HEK293 (cell line): ENCODE measurements at regions not wholly inside any gene's neighbourhood (a gene's known extent, or its start where the extent isn't known, plus 50 kb on each side); places are given as distances from the start of the nearest gene placed in this dataset.

ENCODE experiments used
- CTCF ChIA-PET: fragments of 350-600 bp; formaldehyde crosslinking; extraction: SDS; loops from one replicate; lab custom pipeline; 2021; ENCODE audit warnings: antibody characterized with exemption; lab: Yijun Ruan, JAX
- POLR2A ChIA-PET: fragments of 300-600 bp; formaldehyde crosslinking; extraction: SDS; loops from one replicate; lab custom pipeline; 2020; ENCODE audit warnings: antibody characterized with exemption, inconsistent platforms; lab: Yijun Ruan, JAX
- H3K27ac ChIP-seq: fragments of 200-500 bp; sonication (Bioruptor generic); 2 replicates; pipeline ENCODE4 v1.5.1; 2014; ENCODE audit warnings: low read depth, low read length, control low read depth, inconsistent platforms; ENCODE audit errors: extremely low read depth
- H3K36me3 ChIP-seq, 2 experiments: fragments of 200-500 bp in 1 of 2; sonication (Bioruptor generic) in 1 of 2; 1 replicate in 1 of 2; 2 replicates in 1 of 2; pipeline ENCODE4 v1.5.1; 2014 to 2017; ENCODE audit warnings: inconsistent platforms in 2 of 2, low read length in 2 of 2; ENCODE audit not compliant: control insufficient read depth in 2 of 2, insufficient read depth in 1 of 2
- H3K4me1 ChIP-seq: fragments of 200-500 bp; sonication (Bioruptor generic); 2 replicates; pipeline ENCODE4 v1.5.1; 2014; ENCODE audit warnings: mild to moderate bottlenecking, low read length, inconsistent platforms; ENCODE audit not compliant: control insufficient read depth, insufficient read depth
- H3K4me3 ChIP-seq: 2 replicates; pipeline ENCODE4 v1.5.1; 2011; ENCODE audit warnings: low read depth, mild to moderate bottlenecking, control low read depth, low read length, moderate library complexity
- H3K9me3 ChIP-seq: fragments of 200-500 bp; sonication (Bioruptor generic); 2 replicates; pipeline ENCODE4 v1.5.1; 2014; ENCODE audit warnings: low read depth, low read length, inconsistent platforms; ENCODE audit not compliant: control insufficient read depth, insufficient read depth
- KLF16 ChIP-seq: fragments of 450-650 bp; formaldehyde crosslinking; IDR thresholded peaks from 2 replicates; pipeline ENCODE4 v1.5.1; 2017; ENCODE audit warnings: missing biosample characterization, missing genetic modification characterization
- KLF7 ChIP-seq: fragments of 450-650 bp; formaldehyde crosslinking; IDR thresholded peaks from 2 replicates; pipeline ENCODE4 v1.5.1; 2016; ENCODE audit warnings: missing biosample characterization, missing genetic modification characterization, borderline replicate concordance
- OVOL3 ChIP-seq: fragments of 450-650 bp; formaldehyde crosslinking; IDR thresholded peaks from 2 replicates; pipeline ENCODE4 v1.5.1; 2016; ENCODE audit warnings: missing biosample characterization, missing genetic modification characterization
- REPIN1 ChIP-seq: fragments of 450-650 bp; formaldehyde crosslinking; IDR thresholded peaks from 2 replicates; pipeline ENCODE4 v1.5.1; 2017; ENCODE audit warnings: missing biosample characterization, missing genetic modification characterization, low read depth
- SETDB1 ChIP-seq: IDR thresholded peaks from one replicate; pipeline ENCODE4 v1.6.1; 2017; ENCODE audit warnings: mild to moderate bottlenecking, low read length, moderate library complexity, mixed read lengths; ENCODE audit not compliant: insufficient read length
- SP2 ChIP-seq: fragments of 450-650 bp; formaldehyde crosslinking; IDR thresholded peaks from 2 replicates; pipeline ENCODE4 v1.5.1; 2016; ENCODE audit warnings: missing biosample characterization, missing genetic modification characterization
- ZBTB1 ChIP-seq: fragments of 450-650 bp; formaldehyde crosslinking; IDR thresholded peaks from 2 replicates; pipeline ENCODE4 v1.5.1; 2016; ENCODE audit warnings: missing biosample characterization, missing genetic modification characterization
- ZNF140 ChIP-seq: fragments of 450-650 bp; formaldehyde crosslinking; IDR thresholded peaks from 2 replicates; pipeline ENCODE4 v1.5.1; 2016; ENCODE audit warnings: missing biosample characterization, missing genetic modification characterization
- ZNF19 ChIP-seq: fragments of 450-650 bp; formaldehyde crosslinking; IDR thresholded peaks from 2 replicates; pipeline ENCODE4; 2016; ENCODE audit warnings: missing biosample characterization, missing genetic modification characterization, low read depth
- ZNF24 ChIP-seq: fragments of 450-650 bp; formaldehyde crosslinking; IDR thresholded peaks from 2 replicates; pipeline ENCODE4 v1.5.1; 2016; ENCODE audit warnings: missing biosample characterization, missing genetic modification characterization
- ZNF324 ChIP-seq: fragments of 450-650 bp; formaldehyde crosslinking; IDR thresholded peaks from 2 replicates; pipeline ENCODE4 v1.5.1; 2016; ENCODE audit warnings: missing biosample characterization, missing genetic modification characterization
- ZNF354C ChIP-seq: fragments of 450-650 bp; formaldehyde crosslinking; IDR thresholded peaks from 2 replicates; pipeline ENCODE4 v1.5.1; 2016; ENCODE audit warnings: missing biosample characterization, missing genetic modification characterization, low read depth, borderline replicate concordance
- ZNF596 ChIP-seq: fragments of 450-650 bp; IDR thresholded peaks from 2 replicates; pipeline ENCODE4 v1.5.0; 2018; ENCODE audit warnings: missing biosample characterization, mild to moderate bottlenecking, missing genetic modification characterization, moderate library complexity
- ZNF658 ChIP-seq: fragments of 450-650 bp; formaldehyde crosslinking; IDR thresholded peaks from 2 replicates; pipeline ENCODE4; 2016; ENCODE audit warnings: missing biosample characterization, missing genetic modification characterization
- ZNF776 ChIP-seq: fragments of 450-650 bp; formaldehyde crosslinking; IDR thresholded peaks from 2 replicates; pipeline ENCODE4 v1.5.0; 2017; ENCODE audit warnings: missing biosample characterization, missing genetic modification characterization, borderline replicate concordance
- TF ChIP-seq, protein P1 (sequence below): fragments of 450-650 bp; formaldehyde crosslinking; IDR thresholded peaks from 2 replicates; pipeline ENCODE4 v1.5.1; 2016; ENCODE audit warnings: missing biosample characterization, missing genetic modification characterization, borderline replicate concordance
- TF ChIP-seq, protein P2 (sequence below): fragments of 450-650 bp; formaldehyde crosslinking; IDR thresholded peaks from 2 replicates; pipeline ENCODE4 v1.5.1; 2016; ENCODE audit warnings: missing biosample characterization, missing genetic modification characterization, borderline replicate concordance
- TF ChIP-seq, protein P3 (sequence below): fragments of 450-650 bp; formaldehyde crosslinking; IDR thresholded peaks from 2 replicates; pipeline ENCODE4 v1.5.1; 2016; ENCODE audit warnings: missing biosample characterization, missing genetic modification characterization
- TF ChIP-seq, protein P4 (sequence below): fragments of 450-650 bp; formaldehyde crosslinking; IDR thresholded peaks from 2 replicates; pipeline ENCODE4; 2016; ENCODE audit warnings: missing biosample characterization, missing genetic modification characterization
- TF ChIP-seq, protein P5 (sequence below): fragments of 450-650 bp; IDR thresholded peaks from 2 replicates; pipeline ENCODE4 v1.5.1; 2018; ENCODE audit warnings: missing biosample characterization, mild to moderate bottlenecking, missing genetic modification characterization

DNA sequence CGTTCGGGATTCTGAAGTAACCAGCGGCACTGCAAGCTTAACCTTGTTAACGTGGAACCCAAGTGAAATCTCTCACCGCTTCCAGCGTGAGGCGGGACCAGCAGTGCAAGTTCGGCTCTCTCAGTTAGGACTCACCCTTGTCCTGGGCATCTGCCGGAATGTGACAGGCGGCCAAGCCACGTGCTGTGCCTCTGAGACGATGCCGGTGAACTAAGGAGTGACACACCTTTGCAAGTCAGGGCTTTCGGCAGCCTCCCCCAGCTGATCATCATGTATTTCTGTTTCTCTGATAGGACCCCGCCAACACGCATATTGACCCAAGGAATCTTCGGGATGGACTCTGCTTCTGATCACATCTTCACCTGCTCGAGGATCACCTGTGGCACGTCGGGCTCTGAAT is 415.0 kb upstream of the IRX1 start (continued):
- TF ChIP-seq, protein P1, sequence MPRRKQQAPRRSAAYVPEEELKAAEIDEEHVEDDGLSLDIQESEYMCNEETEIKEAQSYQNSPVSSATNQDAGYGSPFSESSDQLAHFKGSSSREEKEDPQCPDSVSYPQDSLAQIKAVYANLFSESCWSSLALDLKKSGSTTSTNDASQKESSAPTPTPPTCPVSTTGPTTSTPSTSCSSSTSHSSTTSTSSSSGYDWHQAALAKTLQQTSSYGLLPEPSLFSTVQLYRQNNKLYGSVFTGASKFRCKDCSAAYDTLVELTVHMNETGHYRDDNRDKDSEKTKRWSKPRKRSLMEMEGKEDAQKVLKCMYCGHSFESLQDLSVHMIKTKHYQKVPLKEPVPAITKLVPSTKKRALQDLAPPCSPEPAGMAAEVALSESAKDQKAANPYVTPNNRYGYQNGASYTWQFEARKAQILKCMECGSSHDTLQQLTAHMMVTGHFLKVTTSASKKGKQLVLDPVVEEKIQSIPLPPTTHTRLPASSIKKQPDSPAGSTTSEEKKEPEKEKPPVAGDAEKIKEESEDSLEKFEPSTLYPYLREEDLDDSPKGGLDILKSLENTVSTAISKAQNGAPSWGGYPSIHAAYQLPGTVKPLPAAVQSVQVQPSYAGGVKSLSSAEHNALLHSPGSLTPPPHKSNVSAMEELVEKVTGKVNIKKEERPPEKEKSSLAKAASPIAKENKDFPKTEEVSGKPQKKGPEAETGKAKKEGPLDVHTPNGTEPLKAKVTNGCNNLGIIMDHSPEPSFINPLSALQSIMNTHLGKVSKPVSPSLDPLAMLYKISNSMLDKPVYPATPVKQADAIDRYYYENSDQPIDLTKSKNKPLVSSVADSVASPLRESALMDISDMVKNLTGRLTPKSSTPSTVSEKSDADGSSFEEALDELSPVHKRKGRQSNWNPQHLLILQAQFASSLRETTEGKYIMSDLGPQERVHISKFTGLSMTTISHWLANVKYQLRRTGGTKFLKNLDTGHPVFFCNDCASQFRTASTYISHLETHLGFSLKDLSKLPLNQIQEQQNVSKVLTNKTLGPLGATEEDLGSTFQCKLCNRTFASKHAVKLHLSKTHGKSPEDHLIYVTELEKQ (tag by site-specific recombination), result no peak

DNA sequence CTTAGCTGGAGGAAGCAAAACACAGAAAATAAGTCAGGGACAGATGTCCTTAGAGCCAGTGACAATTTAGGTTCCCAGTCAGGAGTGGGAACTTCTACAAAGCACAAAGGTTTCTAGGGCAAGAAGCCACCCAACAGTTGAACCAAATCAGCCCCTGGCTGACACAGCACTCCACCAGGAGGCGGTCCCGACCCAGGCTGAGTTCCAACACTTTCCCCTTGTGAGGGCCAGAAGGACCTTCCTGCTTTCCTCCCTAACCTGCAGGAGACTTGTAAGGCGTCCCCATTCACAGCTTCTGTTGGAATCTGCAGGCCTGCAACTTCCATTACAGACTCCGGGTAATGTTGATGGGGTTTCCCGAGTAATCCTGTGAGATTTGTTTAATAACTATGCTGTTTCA is 416.4 kb upstream of the IRX1 start:
- TF ChIP-seq REPIN1 (no peak), ZNF658 (tag by site-specific recombination) (no peak)
- Histone ChIP-seq H3K9me3 (no peaks in the 10 kb centered on the region), H3K36me3 (no peaks in the 10 kb centered on the region), H3K4me3 (no peak overlapping the region), H3K27ac (no peak overlapping the region), H3K4me1 (no peaks in the 10 kb centered on the region)
- ChIA-PET CTCF (no interaction called here), POLR2A (no interaction called here)

DNA sequence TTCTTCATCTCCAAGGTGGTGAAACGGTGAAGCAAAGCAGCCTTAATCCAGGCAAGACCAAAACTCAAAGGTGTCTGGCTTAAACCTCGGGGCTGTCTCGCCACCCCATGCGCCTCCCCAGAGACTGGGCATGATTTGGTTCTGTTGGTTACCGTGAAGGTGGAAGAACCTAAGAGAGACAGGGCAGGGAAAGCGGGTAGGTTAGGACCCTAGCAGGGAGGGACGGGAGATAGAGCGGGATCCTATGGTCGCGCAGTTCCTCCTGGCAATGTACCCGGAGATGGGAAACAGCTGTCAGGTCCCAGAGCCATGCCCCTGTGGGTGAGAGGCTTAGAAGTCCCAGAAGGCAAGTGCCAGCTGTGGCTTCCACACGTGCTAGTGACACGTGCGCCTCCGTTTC is 418.3 kb upstream of the IRX1 start:
- TF ChIP-seq, protein P2, sequence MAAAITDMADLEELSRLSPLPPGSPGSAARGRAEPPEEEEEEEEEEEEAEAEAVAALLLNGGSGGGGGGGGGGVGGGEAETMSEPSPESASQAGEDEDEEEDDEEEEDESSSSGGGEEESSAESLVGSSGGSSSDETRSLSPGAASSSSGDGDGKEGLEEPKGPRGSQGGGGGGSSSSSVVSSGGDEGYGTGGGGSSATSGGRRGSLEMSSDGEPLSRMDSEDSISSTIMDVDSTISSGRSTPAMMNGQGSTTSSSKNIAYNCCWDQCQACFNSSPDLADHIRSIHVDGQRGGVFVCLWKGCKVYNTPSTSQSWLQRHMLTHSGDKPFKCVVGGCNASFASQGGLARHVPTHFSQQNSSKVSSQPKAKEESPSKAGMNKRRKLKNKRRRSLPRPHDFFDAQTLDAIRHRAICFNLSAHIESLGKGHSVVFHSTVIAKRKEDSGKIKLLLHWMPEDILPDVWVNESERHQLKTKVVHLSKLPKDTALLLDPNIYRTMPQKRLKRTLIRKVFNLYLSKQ (tag by site-specific recombination), result no peak
- TF ChIP-seq ZNF19 (tag by site-specific recombination) (no peak), ZNF324 (tag by site-specific recombination) (no peak), KLF16 (tag by site-specific recombination) (no peak), SP2 (no peak), ZNF596 (no peak), ZNF776 (tag by site-specific recombination) (no peak), SETDB1 (no peak), KLF7 (tag by site-specific recombination) (no peak), ZNF354C (tag by site-specific recombination) (no peak), ZNF24 (tag by site-specific recombination) (no peak), ZBTB1 (tag by site-specific recombination) (no peak), OVOL3 (tag by site-specific recombination) (no peak), ZNF140 (tag by site-specific recombination) (no peak)
- TF ChIP-seq, protein P3, sequence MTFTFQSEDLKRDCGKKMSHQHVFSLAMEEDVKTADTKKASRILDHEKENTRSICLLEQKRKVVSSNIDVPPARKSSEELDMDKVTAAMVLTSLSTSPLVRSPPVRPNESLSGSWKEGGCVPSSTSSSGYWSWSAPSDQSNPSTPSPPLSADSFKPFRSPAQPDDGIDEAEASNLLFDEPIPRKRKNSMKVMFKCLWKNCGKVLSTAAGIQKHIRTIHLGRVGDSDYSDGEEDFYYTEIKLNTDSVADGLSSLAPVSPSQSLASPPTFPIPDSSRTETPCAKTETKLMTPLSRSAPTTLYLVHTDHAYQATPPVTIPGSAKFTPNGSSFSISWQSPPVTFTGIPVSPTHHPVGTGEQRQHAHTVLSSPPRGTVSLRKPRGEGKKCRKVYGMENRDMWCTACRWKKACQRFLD (tag by site-specific recombination), result no peak
- TF ChIP-seq, protein P4, sequence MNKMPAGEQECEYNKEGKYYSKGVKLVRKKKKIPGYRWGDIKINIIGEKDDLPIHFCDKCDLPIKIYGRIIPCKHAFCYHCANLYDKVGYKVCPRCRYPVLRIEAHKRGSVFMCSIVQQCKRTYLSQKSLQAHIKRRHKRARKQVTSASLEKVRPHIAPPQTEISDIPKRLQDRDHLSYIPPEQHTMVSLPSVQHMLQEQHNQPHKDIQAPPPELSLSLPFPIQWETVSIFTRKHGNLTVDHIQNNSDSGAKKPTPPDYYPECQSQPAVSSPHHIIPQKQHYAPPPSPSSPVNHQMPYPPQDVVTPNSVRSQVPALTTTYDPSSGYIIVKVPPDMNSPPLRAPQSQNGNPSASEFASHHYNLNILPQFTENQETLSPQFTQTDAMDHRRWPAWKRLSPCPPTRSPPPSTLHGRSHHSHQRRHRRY (tag by site-specific recombination), result no peak
- TF ChIP-seq, protein P5, sequence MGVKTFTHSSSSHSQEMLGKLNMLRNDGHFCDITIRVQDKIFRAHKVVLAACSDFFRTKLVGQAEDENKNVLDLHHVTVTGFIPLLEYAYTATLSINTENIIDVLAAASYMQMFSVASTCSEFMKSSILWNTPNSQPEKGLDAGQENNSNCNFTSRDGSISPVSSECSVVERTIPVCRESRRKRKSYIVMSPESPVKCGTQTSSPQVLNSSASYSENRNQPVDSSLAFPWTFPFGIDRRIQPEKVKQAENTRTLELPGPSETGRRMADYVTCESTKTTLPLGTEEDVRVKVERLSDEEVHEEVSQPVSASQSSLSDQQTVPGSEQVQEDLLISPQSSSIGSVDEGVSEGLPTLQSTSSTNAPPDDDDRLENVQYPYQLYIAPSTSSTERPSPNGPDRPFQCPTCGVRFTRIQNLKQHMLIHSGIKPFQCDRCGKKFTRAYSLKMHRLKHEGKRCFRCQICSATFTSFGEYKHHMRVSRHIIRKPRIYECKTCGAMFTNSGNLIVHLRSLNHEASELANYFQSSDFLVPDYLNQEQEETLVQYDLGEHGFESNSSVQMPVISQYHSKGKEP (tag by site-specific recombination), result no peak
- ChIA-PET POLR2A (no interaction called here), CTCF (interaction anchor here (0.7 kb wide), 1 partner anchor 1188 kb away, joined by 3 read pairs; no protein-coding TSS in a partner anchor)
- Histone ChIP-seq H3K36me3 (no peaks in the 10 kb centered on the region), H3K4me1 (no peaks in the 10 kb centered on the region), H3K27ac (no peak overlapping the region), H3K4me3 (no peak overlapping the region), H3K9me3 (no peaks in the 10 kb centered on the region)
